Ascending aorta (tissue), 2 donors: ENCODE measurements at regions not wholly inside any gene's neighbourhood (a gene's known extent, or its start where the extent isn't known, plus 50 kb on each side); places are given as distances from the start of the nearest gene placed in this dataset.

Experiments
- DNase-seq, 2 donors: peaks; one replicate each; pipeline ENCODE4 v3.0.0-alpha.2; 2019; ENCODE audit warnings: low spot score in 2 of 2
- H3K27ac ChIP-seq, 2 donors: fragments of 200-600 bp; sonication (generic); one replicate each; pipeline ENCODE4 v1.5.1; 2016 to 2017; ENCODE audit warnings: mild to moderate bottlenecking in 1 of 2
- H3K27me3 ChIP-seq: fragments of 200-600 bp; sonication (generic); one replicate; pipeline ENCODE4 v1.5.1; 2017
- H3K36me3 ChIP-seq, 2 donors: fragments of 200-600 bp; sonication (generic); one replicate each; pipeline ENCODE4 v1.5.1; 2016
- H3K4me1 ChIP-seq, 2 donors: fragments of 200-600 bp; sonication (generic); one replicate each; pipeline ENCODE4 v1.5.1; 2016 to 2017; ENCODE audit warnings: mild to moderate bottlenecking in 1 of 2
- H3K4me3 ChIP-seq, 2 donors: fragments of 200-600 bp; sonication (generic); one replicate each; pipeline ENCODE4 v1.5.1; 2016 to 2017; ENCODE audit warnings: mild to moderate bottlenecking in 1 of 2
- H3K9me3 ChIP-seq, 2 donors: fragments of 200-600 bp; sonication (generic); one replicate each; pipeline ENCODE4 v1.5.1; 2016
- CTCF ChIP-seq, 3 experiments: fragments of 200-600 bp in 2 of 3; fragments of 450-650 bp in 1 of 3; sonication (generic) in 2 of 3; IDR thresholded peaks; one replicate each; pipeline ENCODE4 v1.5.1; 2016 to 2019; ENCODE audit warnings: antibody characterized with exemption in 3 of 3, mild to moderate bottlenecking in 1 of 3, moderate library complexity in 1 of 3
- intact Hi-C: fragments of 100-400 bp; cut with DNase I; formaldehyde crosslinking; loops from one replicate; pipeline ENCODE4 v1.15.1; 2023

DNA sequence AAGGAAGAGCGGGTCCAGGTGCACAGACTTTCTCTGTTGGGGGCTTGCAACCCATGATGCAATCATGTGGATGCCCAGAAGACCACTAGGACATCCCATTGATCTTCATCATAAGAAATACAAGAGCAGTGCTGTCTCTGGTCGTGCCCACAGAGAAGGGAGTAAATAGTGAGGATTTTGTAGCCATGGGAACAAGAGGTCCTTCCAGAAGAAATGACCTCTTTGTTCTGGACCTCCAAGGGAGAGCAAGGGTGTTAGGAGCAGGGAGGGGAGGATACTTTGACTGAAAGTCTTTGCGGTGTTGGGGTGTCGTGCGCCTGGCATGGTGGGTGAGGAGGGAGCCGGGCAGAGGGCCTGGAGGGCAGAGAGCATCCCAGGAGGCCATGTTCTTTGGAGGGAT lies 55.0 kb upstream of the EN2 start:
- H3K27ac ChIP-seq, result no peak overlapping the region
- intact Hi-C loops, result no loop called here
- H3K36me3 ChIP-seq, result no peaks in the 10 kb centered on the region
- no peak for DNase-seq
- no peaks in the 10 kb centered on the region for H3K4me1 ChIP-seq
- no peaks in the 10 kb centered on the region for H3K9me3 ChIP-seq
- no peaks in the 10 kb centered on the region for H3K27me3 ChIP-seq
- no peak for TF ChIP-seq CTCF (IDR thresholded peaks at IDR 0.05)
- H3K4me3 ChIP-seq, result no peak overlapping the region

- intact Hi-C loops, result no loop called here
- no peaks in the 10 kb centered on the region for H3K36me3 ChIP-seq
- no peak overlapping the region for H3K4me3 ChIP-seq
- no peaks in the 10 kb centered on the region for H3K27me3 ChIP-seq
- no peaks in the 10 kb centered on the region for H3K9me3 ChIP-seq
- no peak for DNase-seq
- no peaks in the 10 kb centered on the region for H3K4me1 ChIP-seq
- no peak overlapping the region for H3K27ac ChIP-seq
- no peak for TF ChIP-seq CTCF (IDR thresholded peaks at IDR 0.05)
Measured at GRCh38 chr7:155404976-155405375, 53.0 kb upstream of the EN2 start.

- no peak for TF ChIP-seq CTCF (IDR thresholded peaks at IDR 0.05)
- intact Hi-C loops, result no loop called here
- Histone ChIP-seq H3K9me3 (no peaks in the 10 kb centered on the region), H3K27ac (no peak overlapping the region), H3K4me1 (no peaks in the 10 kb centered on the region), H3K27me3 (no peaks in the 10 kb centered on the region), H3K4me3 (no peak overlapping the region), H3K36me3 (no peaks in the 10 kb centered on the region)
- DNase-seq, result no peak
Measured at GRCh38 chr7:155405399-155406318, 52.3 kb upstream of the EN2 start.

DNA sequence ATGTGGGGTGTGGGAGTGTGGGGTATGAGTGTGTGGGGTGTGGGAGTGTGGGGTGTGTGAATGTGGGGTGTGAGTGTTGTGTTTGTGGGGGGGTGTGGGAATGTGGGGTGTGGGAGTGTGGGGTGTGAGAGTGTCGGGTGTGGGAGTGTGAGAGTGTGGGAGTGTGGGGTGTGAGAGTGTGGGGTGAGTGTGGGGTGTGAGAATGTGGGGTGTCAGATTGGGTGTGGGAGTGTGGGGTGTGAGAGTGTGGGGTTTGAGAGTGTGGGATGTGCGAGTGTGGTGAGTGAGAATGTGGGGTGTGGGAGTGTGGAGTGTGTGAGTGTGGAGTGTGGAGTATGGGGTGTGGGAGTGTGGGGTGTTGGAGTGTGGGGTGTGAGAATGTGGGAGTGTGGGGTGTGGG lies 50.1 kb upstream of the EN2 start:
- no peaks in the 10 kb centered on the region for H3K36me3 ChIP-seq
- no peaks in the 10 kb centered on the region for H3K27me3 ChIP-seq
- no peak for TF ChIP-seq CTCF (IDR thresholded peaks at IDR 0.05)

More for the DNA sequence above, 50.1 kb upstream of the EN2 start:
- H3K4me3 ChIP-seq, result no peak overlapping the region
- no peak for DNase-seq
- intact Hi-C loops, result no loop called here
- no peak overlapping the region for H3K27ac ChIP-seq
- H3K4me1 ChIP-seq, result no peaks in the 10 kb centered on the region
- no peaks in the 10 kb centered on the region for H3K9me3 ChIP-seq
